ENCODE measurements at regions not wholly inside any gene's neighbourhood (a gene's known extent, or its start where the extent isn't known, plus 50 kb on each side); places are given as distances from the start of the nearest gene placed in this dataset.

- no peak for DNase-seq (ENCODE audit: low read depth in 1 of 2, low spot score in 1 of 2)
- ChIA-PET CTCF (no interaction called here), POLR2A (no interaction called here)
- Histone ChIP-seq H3K4me2 (no peak overlapping the region), H3K27ac (no peak overlapping the region), H3K9me3 (no peaks in the 10 kb centered on the region), H3K4me1 (no peaks in the 10 kb centered on the region), H3K4me3 (no peak overlapping the region)
- 0% methylated on average over 3 of the region's 3 CpGs for WGBS (ENCODE audit: missing lambda C conversion rate)
- no peak for FAIRE-seq
- no peak for ATAC-seq
- TF ChIP-seq BHLHE40 (IDR thresholded peaks at IDR 0.05; ENCODE audit: low read depth, low read length) (no peak), E2F6 (IDR thresholded peaks at IDR 0.05; ENCODE audit: borderline replicate concordance, low read depth) (no peak), MYC (IDR thresholded peaks at IDR 0.05; ENCODE audit: borderline replicate concordance, low read length) (no peak), TFCP2L1 (CRISPR knock-in tag; IDR thresholded peaks at IDR 0.05) (no peak), BCL3 (IDR thresholded peaks at IDR 0.05) (no peak), RNF2 (IDR thresholded peaks at IDR 0.05; ENCODE audit: borderline replicate concordance, low read depth) (no peak), PHF8 (IDR thresholded peaks at IDR 0.05; ENCODE audit: borderline replicate concordance, low read depth) (no peak), CHD4 (IDR thresholded peaks at IDR 0.05; ENCODE audit: borderline replicate concordance) (no peak), MAZ (IDR thresholded peaks at IDR 0.05; ENCODE audit: borderline replicate concordance, low read depth, low read length) (no peak), FOXS1 (CRISPR knock-in tag; IDR thresholded peaks at IDR 0.05) (no peak)
Observed at GRCh38 chrX:5829469-5829868, 399.2 kb downstream of the NLGN4X start.

DNA sequence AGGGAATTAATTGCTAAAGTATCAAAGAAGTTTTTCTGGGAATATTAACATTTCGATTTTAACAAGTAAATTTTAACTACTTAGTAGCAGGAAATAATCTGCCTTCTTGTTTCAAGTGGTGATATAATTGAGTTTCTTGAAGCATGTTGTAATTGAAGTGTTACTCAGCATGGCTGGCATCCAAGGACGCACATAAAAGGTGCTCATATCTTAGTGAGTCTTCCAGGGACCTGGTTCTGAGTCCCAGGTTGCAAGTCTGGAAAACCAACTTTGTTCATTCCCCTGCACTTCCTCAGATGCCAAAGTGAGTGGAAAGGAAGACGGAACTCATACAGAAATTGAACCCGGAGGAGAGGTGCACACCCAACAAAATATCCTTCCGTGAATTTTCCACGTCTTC, 399.6 kb downstream of the NLGN4X start:
- ChIA-PET POLR2A (no interaction called here), CTCF (no interaction called here)
- TF ChIP-seq RARB (CRISPR knock-in tag; IDR thresholded peaks at IDR 0.05) = no peak
- TF ChIP-seq EHF (CRISPR knock-in tag; IDR thresholded peaks at IDR 0.05) = no peak
- TF ChIP-seq POLR2A (IDR thresholded peaks at IDR 0.05; ENCODE audit: low read length) = no peak
- TF ChIP-seq SREBF2 (IDR thresholded peaks at IDR 0.05) = no peak
- TF ChIP-seq ZSCAN20 (CRISPR knock-in tag; IDR thresholded peaks at IDR 0.05) = no peak
- no peak for TF ChIP-seq RCOR1 (IDR thresholded peaks at IDR 0.05; ENCODE audit: low read depth, low read length)
- TF ChIP-seq NFE2L2 (conservative IDR thresholded peaks at IDR 0.05; ENCODE audit: low read length) = no peak
- TF ChIP-seq HEYL (CRISPR knock-in tag; IDR thresholded peaks at IDR 0.05) = no peak
- TF ChIP-seq ATOH8 (CRISPR knock-in tag; IDR thresholded peaks at IDR 0.05; ENCODE audit: low read depth) = no peak
- TF ChIP-seq POLR2AphosphoS2 (conservative IDR thresholded peaks at IDR 0.05; ENCODE audit: low read length) = no peak
- TF ChIP-seq ZFP36 (IDR thresholded peaks at IDR 0.05; ENCODE audit: borderline replicate concordance, partially characterized antibody) = no peak
- TF ChIP-seq, protein P1, sequence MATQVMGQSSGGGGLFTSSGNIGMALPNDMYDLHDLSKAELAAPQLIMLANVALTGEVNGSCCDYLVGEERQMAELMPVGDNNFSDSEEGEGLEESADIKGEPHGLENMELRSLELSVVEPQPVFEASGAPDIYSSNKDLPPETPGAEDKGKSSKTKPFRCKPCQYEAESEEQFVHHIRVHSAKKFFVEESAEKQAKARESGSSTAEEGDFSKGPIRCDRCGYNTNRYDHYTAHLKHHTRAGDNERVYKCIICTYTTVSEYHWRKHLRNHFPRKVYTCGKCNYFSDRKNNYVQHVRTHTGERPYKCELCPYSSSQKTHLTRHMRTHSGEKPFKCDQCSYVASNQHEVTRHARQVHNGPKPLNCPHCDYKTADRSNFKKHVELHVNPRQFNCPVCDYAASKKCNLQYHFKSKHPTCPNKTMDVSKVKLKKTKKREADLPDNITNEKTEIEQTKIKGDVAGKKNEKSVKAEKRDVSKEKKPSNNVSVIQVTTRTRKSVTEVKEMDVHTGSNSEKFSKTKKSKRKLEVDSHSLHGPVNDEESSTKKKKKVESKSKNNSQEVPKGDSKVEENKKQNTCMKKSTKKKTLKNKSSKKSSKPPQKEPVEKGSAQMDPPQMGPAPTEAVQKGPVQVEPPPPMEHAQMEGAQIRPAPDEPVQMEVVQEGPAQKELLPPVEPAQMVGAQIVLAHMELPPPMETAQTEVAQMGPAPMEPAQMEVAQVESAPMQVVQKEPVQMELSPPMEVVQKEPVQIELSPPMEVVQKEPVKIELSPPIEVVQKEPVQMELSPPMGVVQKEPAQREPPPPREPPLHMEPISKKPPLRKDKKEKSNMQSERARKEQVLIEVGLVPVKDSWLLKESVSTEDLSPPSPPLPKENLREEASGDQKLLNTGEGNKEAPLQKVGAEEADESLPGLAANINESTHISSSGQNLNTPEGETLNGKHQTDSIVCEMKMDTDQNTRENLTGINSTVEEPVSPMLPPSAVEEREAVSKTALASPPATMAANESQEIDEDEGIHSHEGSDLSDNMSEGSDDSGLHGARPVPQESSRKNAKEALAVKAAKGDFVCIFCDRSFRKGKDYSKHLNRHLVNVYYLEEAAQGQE (IDR thresholded peaks at IDR 0.05) = no peak
- TF ChIP-seq RFX5 (IDR thresholded peaks at IDR 0.05) = no peak
- no peak for ATAC-seq
- WGBS (ENCODE audit: missing lambda C conversion rate) = 3% methylated on average over 6 of the region's 6 CpGs
- FAIRE-seq = no peak
- Histone ChIP-seq H3K9me3 (no peaks in the 10 kb centered on the region), H3K27ac (no peak overlapping the region), H3K4me2 (no peak overlapping the region), H3K4me3 (no peak overlapping the region), H3K4me1 (no peaks in the 10 kb centered on the region)
- no peak for DNase-seq (ENCODE audit: low read depth in 1 of 2, low spot score in 1 of 2)

Data from A549 (cell line).